ENCODE measurements at regions not wholly inside any gene's neighbourhood (a gene's known extent, or its start where the extent isn't known, plus 50 kb on each side); places are given as distances from the start of the nearest gene placed in this dataset.

DNA sequence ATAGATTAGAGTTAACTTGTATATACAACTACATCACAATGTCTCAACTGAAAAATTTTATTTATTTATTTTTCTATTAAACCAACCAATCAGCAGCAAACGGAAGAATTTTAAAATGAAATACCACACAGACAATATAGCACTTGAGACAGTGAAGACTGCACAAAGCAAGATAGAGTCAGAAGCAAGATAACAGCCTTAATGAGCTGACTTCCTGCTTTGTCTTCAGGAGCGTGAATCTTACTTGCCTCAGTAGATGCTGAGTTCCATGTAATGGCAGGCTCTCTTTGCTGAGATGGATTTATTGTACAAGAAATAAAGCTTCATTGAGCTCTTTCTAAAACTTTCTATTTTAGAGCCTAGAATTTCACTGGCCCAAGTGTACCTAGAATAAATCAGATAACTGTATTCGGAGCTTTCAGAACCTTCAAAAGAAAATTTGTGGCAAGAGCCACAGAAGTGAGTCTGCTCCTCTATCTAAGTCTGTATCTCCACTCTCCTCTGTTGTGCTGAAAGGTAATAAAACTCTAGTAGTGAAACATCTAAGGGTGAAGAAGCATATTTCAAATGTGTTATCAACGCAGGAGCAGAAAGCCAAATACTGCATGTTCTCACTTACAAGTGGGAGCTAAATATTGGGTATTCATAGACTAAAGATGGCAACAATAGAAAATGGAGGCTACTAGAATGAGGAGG, 83.3 kb upstream of the ANKRD55 start:
- TF ChIP-seq CTCF (IDR thresholded peaks at IDR 0.05; ENCODE audit: insufficient read depth, low read length) (no peak), GABPA (IDR thresholded peaks at IDR 0.05; ENCODE audit: low read depth) (no peak), POLR2AphosphoS5 (IDR thresholded peaks at IDR 0.05; ENCODE audit: low read depth) (no peak), REST (IDR thresholded peaks at IDR 0.05; ENCODE audit: insufficient replicate concordance, low read depth) (no peak)

Measured in HL-60 (cell line).